Activated CD4-positive, alpha-beta T cell treated with anti-CD3 and anti-CD28 coated beads, Interleukin-2, amount 50 U/mL, for 1 hour (primary cell): ENCODE measurements at regions not wholly inside any gene's neighbourhood (a gene's known extent, or its start where the extent isn't known, plus 50 kb on each side); places are given as distances from the start of the nearest gene placed in this dataset.

Experiments used
- DNase-seq: peaks from one replicate; pipeline ENCODE4 v3.0.0-alpha.2; 2020

DNA sequence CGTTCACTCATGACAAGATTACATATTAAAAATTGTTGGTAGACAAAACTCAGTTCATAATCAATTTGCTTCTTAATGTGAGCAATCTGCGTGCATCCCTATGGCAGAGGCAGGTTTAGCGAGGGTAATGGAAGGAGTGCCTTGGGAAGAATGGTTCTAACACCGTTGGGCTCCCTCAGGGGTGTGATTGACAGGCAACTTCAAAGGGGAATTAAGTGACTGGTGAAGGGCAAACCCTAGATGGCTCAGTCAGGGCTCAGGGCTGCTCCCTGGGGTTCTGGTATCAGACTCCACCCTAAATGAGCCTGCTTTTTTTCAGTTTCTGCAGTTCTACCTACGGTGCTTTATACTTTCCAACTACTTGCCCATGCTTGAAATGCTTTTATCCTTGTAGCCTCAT lies 419.5 kb upstream of the CELF4 start:
- DNase-seq: no peak

DNA sequence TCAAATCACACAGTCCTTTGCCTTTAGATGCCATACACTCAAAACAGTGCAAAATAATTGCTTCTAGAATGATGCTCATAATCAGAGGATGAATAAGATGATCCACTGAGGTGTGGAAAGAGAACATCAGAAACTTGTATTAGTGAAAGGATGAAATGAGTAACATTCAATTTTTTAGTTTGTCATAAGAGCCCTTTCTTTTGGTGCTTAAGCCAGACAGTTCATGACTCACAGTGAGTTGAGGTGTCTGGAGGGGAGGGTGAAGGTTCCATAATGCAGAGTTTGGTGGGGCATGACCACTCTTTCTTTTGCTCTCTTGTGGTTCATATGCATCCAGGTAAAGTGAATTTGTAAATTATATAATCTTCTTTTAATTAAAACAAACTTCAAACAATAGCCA lies 415.0 kb upstream of the CELF4 start:
- no peak for DNase-seq

- no peak for DNase-seq
These were observed 409.8 kb upstream of the CELF4 start for GRCh38 chr18:37975446-37975845.

DNA sequence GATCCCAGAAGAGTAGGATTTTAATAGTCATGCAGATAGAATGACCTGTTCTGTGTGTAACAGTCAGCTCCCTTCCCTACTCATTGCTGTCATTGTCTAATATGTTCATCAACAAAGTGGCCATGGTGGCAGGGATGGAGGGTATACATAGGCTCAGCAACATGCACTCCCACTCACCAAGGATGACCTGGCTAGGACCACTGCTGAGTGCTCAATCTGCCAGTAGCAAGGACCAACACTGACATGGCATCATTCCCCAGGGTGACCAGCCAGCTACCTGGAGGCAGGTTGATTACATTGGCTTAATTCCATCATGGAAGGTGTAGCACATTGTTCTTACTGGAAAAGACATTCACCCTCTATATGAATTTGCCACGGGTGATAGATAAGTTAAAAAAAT lies 401.7 kb upstream of the CELF4 start:
- DNase-seq: no peak

DNA sequence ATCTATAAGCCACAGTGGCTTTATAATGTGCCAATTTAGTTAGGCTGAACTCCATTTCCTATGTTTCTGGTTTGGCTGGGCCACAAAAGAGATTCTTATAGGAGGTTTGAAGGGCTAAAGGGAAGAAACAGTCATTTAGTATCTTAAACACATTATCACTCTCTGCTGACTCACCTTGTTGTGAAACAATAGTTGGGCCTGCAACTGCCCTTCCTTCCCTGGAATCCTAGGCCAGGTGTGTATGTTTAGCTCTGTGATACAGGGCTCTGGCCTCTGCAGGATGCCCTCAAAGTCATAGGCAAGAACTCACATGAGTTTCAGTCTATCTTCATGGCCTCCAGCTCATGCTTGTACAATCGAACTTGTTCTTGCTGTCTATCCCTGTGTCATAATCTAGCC lies 400.0 kb upstream of the CELF4 start:
- DNase-seq: no peak

GRCh38 chr18:37964885-37965571 lies 399.4 kb upstream of the CELF4 start:
- DNase-seq: no peak

DNA sequence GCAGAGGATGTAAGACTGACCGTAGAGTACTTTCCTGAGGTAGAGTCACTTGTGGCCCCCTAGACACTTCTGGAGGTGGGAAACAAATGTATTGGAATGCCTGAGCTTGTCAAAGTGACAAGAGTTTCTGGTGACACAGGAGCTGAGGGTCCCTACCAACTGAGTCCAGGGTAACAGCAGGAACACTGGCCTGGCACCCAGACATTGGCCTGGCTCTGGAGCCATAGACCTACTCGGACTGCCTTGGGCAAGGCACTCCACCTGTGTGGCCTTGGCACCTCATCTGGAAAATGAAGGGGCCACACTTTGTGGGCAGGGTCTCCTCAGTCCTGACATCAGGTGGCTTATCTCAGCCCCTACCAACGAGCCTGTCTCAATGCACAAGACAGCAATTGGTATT lies 398.2 kb upstream of the CELF4 start:
- DNase-seq: no peak

DNA sequence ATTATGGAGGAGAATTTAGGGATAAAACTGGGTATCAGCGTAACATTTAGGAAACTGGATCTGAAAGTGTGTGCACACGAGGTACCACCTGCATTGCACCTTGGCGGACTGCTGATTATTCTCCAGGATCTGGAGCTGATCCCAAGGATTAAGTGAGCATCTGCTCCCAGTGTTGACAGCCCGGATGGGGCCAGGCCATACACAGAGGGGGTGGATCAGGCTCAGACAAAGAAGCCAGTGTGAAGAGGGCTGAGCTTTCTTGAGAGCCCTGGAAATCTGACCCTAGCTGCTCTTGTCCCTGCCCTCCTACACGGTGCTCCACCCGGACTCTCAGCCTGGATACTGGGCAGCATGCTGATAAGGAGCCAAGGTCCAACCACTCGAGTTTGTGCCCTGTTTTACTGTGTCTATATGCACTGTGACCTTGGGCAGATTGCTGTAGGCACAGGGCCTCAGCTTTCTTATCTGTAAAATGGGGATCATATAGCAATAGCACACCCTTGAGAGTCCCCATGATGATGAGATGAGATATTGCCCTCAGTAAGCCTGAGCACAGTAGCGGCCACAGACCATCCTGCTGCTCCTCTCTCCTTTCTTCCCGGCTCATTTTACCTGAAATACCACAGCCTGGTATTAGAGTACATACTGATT lies 396.8 kb upstream of the CELF4 start:
- no peak for DNase-seq

- DNase-seq: no peak
These were observed 392.9 kb upstream of the CELF4 start for GRCh38 chr18:37958499-37958898.

GRCh38 chr18:37956902-37957301 lies 391.3 kb upstream of the CELF4 start:
- no peak for DNase-seq

- no peak for DNase-seq
These were observed 390.4 kb upstream of the CELF4 start for GRCh38 chr18:37956020-37956419.

DNA sequence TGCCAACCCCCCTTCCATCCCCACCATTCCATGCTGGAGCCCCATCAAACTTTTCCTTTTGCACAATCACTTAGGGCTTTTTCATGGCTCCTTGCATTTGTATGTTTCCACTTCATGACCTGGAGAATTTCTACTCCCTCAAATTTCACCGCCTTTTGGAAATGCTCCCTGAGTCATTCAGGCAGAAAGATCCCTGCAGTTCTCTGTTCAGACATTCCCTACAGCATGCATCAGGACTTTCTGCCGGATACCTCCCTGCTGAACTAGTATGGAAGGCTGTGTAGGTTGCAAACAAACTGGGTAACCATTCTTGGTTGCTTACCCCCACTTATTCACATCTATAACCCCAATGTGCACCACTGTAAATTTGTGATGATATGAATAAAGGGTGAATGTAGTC lies 389.6 kb upstream of the CELF4 start:
- no peak for DNase-seq

- no peak for DNase-seq
These were observed 388.3 kb upstream of the CELF4 start for GRCh38 chr18:37953876-37954275.

- no peak for DNase-seq
These were observed 382.9 kb upstream of the CELF4 start for GRCh38 chr18:37948471-37948870.

- DNase-seq: no peak
These were observed 380.7 kb upstream of the CELF4 start for GRCh38 chr18:37946324-37946723.

GRCh38 chr18:37944700-37945270 lies 379.2 kb upstream of the CELF4 start:
- DNase-seq: no peak

- DNase-seq: no peak
These were observed 371.7 kb upstream of the CELF4 start for GRCh38 chr18:37937287-37937686.

GRCh38 chr18:37935086-37935485 lies 369.5 kb upstream of the CELF4 start:
- DNase-seq: no peak

GRCh38 chr18:37930640-37931039 lies 365.0 kb upstream of the CELF4 start:
- no peak for DNase-seq

DNA sequence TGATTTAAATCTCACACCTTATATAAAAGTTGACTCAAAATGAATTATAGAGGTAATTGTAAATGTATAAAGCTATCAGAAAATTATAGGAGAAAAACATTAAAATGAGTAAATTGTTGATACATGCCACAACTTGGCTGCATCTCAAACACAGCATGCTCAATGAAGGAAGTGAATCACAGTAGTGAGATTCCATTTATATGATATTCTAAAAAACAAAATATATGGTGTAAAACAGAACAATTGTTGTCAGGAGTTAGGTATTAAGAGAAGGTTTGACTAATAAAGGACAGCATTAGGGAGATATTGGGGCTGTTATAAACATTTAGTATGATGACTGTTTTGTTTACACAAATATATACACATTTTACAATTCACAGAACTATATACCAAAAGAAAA lies 356.6 kb upstream of the CELF4 start:
- no peak for DNase-seq

GRCh38 chr18:37920865-37921264 lies 355.3 kb upstream of the CELF4 start:
- no peak for DNase-seq

DNA sequence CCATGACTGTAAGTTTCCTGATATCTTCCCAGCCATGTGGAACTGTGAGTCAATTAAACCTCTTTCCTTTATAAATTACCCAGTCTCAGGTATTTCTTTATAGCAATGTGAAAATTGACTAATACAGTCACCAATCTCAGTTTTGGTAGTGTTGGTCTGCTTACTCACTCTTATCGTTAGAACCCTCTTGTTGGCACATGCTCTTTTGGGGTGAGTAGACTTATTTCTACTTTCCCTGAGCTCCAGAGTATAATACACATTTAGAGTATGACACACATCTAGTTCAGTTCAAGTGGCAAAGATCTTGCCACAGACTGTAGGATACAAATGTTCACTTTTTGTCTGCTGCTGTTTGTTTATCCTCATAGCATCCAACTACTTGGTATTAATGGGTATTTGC lies 347.5 kb upstream of the CELF4 start:
- no peak for DNase-seq

DNA sequence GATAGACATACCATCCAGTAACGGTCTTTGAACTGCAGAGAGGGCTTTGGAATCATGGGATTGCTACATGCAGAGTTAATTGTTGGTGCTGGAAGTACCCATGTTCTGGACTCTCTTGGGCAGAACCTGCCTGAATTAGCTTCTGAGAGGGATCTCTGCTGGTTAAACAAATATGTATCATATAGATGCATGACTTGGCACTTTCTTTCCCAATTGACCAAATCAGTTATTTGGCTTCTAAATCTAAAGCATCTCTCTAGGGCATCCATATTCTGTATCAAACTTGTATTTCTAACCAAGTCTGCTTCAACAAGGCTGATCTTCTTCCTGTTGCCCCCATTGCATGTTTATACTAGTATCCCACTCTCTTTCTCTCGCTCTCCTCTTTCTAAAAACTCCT lies 336.7 kb upstream of the CELF4 start:
- DNase-seq: no peak

- no peak for DNase-seq
These were observed 334.7 kb upstream of the CELF4 start for GRCh38 chr18:37900326-37900725.

- no peak for DNase-seq
These were observed 324.4 kb upstream of the CELF4 start for GRCh38 chr18:37889963-37890362.
